ENCODE measurements at regions not wholly inside any gene's neighbourhood (a gene's known extent, or its start where the extent isn't known, plus 50 kb on each side); places are given as distances from the start of the nearest gene placed in this dataset.

DNA sequence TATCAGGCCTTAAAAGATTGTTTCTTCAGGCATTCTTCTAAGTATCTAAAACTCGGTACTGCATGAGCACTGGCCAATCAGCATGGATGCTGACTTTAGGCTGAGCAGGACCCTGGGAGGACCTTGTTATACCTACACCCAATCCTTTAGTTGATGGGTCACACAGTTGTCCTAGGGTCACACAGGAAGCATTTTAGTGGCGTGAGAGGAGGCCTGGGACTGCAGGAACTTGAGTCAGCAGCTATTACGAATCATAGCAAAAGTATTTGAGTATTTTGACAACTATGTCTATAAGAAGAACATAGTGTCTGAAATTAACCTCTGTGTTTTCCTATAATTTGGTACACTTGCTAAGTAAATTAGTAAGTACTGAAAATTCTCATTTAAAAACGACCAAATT, 741.4 kb downstream of the HACE1 start:
- no peak overlapping the region for H3K4me3 ChIP-seq (ENCODE audit: low read depth, low read length)
- POLR2A ChIA-PET = no interaction called here
- TF ChIP-seq, protein P1, sequence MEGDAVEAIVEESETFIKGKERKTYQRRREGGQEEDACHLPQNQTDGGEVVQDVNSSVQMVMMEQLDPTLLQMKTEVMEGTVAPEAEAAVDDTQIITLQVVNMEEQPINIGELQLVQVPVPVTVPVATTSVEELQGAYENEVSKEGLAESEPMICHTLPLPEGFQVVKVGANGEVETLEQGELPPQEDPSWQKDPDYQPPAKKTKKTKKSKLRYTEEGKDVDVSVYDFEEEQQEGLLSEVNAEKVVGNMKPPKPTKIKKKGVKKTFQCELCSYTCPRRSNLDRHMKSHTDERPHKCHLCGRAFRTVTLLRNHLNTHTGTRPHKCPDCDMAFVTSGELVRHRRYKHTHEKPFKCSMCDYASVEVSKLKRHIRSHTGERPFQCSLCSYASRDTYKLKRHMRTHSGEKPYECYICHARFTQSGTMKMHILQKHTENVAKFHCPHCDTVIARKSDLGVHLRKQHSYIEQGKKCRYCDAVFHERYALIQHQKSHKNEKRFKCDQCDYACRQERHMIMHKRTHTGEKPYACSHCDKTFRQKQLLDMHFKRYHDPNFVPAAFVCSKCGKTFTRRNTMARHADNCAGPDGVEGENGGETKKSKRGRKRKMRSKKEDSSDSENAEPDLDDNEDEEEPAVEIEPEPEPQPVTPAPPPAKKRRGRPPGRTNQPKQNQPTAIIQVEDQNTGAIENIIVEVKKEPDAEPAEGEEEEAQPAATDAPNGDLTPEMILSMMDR (IDR thresholded peaks at IDR 0.05; ENCODE audit: insufficient read depth, low read length, missing control alignments) = no peak
- CTCF ChIA-PET = no interaction called here
- DNase-seq (ENCODE audit: low read depth, low spot score) = peak; percentile 4

DNA sequence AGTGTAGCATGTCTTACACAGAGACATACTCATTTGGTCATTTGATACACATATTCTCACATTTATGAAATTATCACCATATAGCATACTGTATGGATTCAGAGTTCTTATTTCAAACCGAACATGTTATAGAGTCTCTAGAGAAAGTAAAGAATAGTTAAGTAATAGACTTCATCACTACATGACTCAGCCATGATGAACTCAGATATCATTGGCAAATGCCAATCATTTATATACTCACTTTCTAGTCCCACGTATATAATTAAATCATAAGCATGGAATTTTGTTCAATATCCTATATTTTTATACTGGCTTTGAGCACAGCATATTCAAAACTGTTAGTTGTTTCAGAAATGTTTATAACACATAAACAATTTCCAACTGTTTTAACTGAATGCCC, 749.9 kb downstream of the HACE1 start:
- DNase-seq (ENCODE audit: low read depth, low spot score) = no peak
- no peak overlapping the region for H3K4me3 ChIP-seq (ENCODE audit: low read depth, low read length)
- CTCF ChIA-PET = no interaction called here
- POLR2A ChIA-PET = no interaction called here
- TF ChIP-seq, protein P1 (IDR thresholded peaks at IDR 0.05; ENCODE audit: insufficient read depth, low read length, missing control alignments) = no peak

DNA sequence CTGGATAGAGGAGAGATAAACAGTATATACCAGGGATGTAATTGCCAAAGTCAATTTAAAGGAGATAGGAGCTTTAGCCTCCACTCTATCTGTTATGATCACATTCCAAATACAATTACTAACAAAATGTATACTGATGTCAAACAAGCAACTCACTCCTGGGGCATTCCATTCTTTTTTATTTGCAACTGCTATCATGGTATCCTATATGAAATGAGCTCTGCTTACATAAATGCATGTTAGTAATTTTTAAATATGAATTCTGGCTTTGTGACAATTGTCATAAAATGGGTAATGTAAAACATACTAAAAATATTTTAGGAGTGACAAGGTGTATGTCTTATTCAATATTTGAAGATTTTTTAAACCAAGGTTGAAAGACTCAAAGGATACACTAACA, 751.1 kb downstream of the HACE1 start:
- TF ChIP-seq, protein P1 (IDR thresholded peaks at IDR 0.05; ENCODE audit: insufficient read depth, low read length, missing control alignments) = no peak
- no peak overlapping the region for H3K4me3 ChIP-seq (ENCODE audit: low read depth, low read length)
- no peak for DNase-seq (ENCODE audit: low read depth, low spot score)
- CTCF ChIA-PET = no interaction called here
- POLR2A ChIA-PET = no interaction called here

DNA sequence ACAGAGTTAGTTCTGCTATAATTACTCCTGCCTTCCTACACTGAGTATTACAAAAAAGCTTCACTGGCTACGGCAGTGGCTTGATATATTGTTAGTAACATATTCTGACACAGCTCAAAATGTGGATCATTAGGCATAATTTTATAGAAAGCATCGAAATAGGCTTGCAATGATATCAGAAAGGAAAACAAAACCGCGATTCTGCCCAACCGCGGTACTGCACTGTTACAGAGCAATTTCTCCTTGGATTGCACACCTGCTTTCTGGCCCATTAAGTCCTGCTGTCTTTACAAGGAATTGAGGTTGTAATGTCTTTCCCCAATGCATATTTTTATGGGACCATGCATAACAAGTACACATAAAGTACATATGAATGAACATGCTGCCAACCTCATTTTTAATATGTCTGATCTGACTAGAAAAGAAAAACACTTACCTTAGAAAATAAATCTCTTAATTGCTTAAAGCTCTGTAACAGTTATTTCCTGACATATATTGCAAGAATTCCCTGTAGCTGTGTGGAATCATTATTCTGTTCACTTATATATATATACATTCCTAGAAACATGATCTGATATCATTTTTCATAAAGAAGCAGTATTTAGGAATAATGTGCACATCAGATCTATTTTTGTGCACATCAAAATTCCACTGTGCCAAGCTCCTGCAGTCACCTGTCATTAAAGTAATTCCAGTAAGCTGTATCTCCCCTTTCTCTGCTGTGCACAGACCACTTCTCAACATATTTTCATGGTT, 763.9 kb downstream of the HACE1 start:
- TF ChIP-seq, protein P1 (IDR thresholded peaks at IDR 0.05; ENCODE audit: insufficient read depth, low read length, missing control alignments) = no peak
- no peak for DNase-seq (ENCODE audit: low read depth, low spot score)
- ChIA-PET POLR2A (no interaction called here), CTCF (no interaction called here)
- H3K4me3 ChIP-seq (ENCODE audit: low read depth, low read length) = no peak overlapping the region

DNA sequence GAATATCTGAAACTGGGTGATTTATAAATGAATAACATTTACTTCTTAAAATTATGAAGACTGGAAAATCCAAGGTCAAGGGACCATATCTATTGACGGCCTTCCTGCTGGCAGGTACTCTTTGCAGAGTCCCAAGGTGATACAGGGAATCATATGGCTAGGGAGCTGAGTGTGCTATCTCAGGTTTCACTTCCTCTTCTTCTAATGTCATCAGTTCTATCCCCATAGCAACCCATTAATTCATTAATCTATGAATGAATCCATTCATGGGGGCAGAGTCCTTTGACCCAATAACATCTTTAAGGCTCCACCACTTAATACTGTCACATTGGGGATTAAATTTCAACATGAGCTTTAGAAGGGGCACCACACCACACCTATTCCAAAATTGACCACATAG, 772.0 kb downstream of the HACE1 start:
- no peak for DNase-seq (ENCODE audit: low read depth, low spot score)
- TF ChIP-seq, protein P1 (IDR thresholded peaks at IDR 0.05; ENCODE audit: insufficient read depth, low read length, missing control alignments) = no peak
- POLR2A ChIA-PET = no interaction called here
- no peak overlapping the region for H3K4me3 ChIP-seq (ENCODE audit: low read depth, low read length)
- CTCF ChIA-PET = no interaction called here

DNA sequence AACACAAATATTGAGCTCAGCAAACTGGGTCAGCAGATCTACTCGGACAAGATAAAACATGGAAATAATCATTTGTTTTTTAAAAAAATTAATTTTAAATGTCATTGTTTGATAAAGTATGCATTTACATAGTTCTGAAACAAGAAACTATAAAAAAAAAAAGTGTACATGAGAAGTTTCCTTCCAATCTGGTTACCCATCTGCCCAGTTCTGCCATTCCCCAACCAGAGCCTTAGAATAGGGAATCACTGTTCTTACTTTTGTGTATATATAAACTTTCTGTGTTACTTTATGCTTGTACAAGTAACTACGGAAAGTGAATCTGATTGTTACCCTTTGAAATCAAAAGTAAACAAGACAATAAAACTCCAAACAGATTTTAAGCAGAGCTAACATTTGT, 791.4 kb downstream of the HACE1 start:
- no peak overlapping the region for H3K4me3 ChIP-seq (ENCODE audit: low read depth, low read length)
- ChIA-PET POLR2A (no interaction called here), CTCF (no interaction called here)
- TF ChIP-seq, protein P1 (IDR thresholded peaks at IDR 0.05; ENCODE audit: insufficient read depth, low read length, missing control alignments) = no peak
- no peak for DNase-seq (ENCODE audit: low read depth, low spot score)
